ENCODE measurements at regions not wholly inside any gene's neighbourhood (a gene's known extent, or its start where the extent isn't known, plus 50 kb on each side); places are given as distances from the start of the nearest gene placed in this dataset.
"Not testable (repeated sequence)": the region's sequence is repeated elsewhere in the genome, so short reads cannot be mapped to it uniquely, and the experiment has no call there.

- DNase-seq, result no peak
Observed at GRCh38 chr3:106399761-106400160, 530.9 kb upstream of the CBLB start.

GRCh38 chr3:106401666-106402490, 533.1 kb upstream of the CBLB start:
- DNase-seq, result no peak

GRCh38 chr3:106403371-106404145, 534.7 kb upstream of the CBLB start:
- no peak for DNase-seq

- no peak for DNase-seq
Observed at GRCh38 chr3:106413683-106414082, 544.9 kb upstream of the CBLB start.

- DNase-seq, result no peak
Observed at GRCh38 chr3:106420628-106421027, 551.8 kb upstream of the CBLB start.

GRCh38 chr3:106421426-106421825, 552.6 kb upstream of the CBLB start:
- DNase-seq, result no peak

GRCh38 chr3:106421909-106422308, 553.1 kb upstream of the CBLB start:
- DNase-seq, result no peak

- DNase-seq, result no peak
Observed at GRCh38 chr3:106423321-106424225, 554.8 kb upstream of the CBLB start.

GRCh38 chr3:106425026-106425425, 556.2 kb upstream of the CBLB start:
- no peak for DNase-seq

GRCh38 chr3:106425916-106426315, 557.1 kb upstream of the CBLB start:
- no peak for DNase-seq

- no peak for DNase-seq
Observed at GRCh38 chr3:106428565-106428994, 559.8 kb upstream of the CBLB start.

GRCh38 chr3:106431721-106432120, 562.9 kb upstream of the CBLB start:
- DNase-seq, result no peak

- no peak for DNase-seq
Observed at GRCh38 chr3:106435899-106436453, 567.2 kb upstream of the CBLB start.

- DNase-seq, result no peak
Observed at GRCh38 chr3:106438887-106439286, 570.1 kb upstream of the CBLB start.

GRCh38 chr3:106440672-106441071, 571.9 kb upstream of the CBLB start:
- DNase-seq, result no peak

GRCh38 chr3:106446271-106446670, 577.5 kb upstream of the CBLB start:
- no peak for DNase-seq

GRCh38 chr3:106447723-106448301, 579.0 kb upstream of the CBLB start:
- DNase-seq, result no peak

GRCh38 chr3:106448372-106448966, 579.7 kb upstream of the CBLB start:
- not testable (repeated sequence) for DNase-seq

- no peak for DNase-seq
Observed at GRCh38 chr3:106452096-106452495, 583.3 kb upstream of the CBLB start.

GRCh38 chr3:106454497-106454896, 585.7 kb upstream of the CBLB start:
- no peak for DNase-seq

Measured in right kidney (tissue), 1 donor.